ENCODE measurements at regions not wholly inside any gene's neighbourhood (a gene's known extent, or its start where the extent isn't known, plus 50 kb on each side); places are given as distances from the start of the nearest gene placed in this dataset.

GRCh38 chr5:174981416-174981815 lies 257.0 kb downstream of the MSX2 start:
- TF ChIP-seq CTCF (conservative IDR thresholded peaks at IDR 0.05; ENCODE audit: low read length) = no peak
- no peak for TF ChIP-seq EZH2phosphoT487 (IDR thresholded peaks at IDR 0.05; ENCODE audit: borderline replicate concordance)
